IPS-NIHi7 (cell line): ENCODE measurements at regions not wholly inside any gene's neighbourhood (a gene's known extent, or its start where the extent isn't known, plus 50 kb on each side); places are given as distances from the start of the nearest gene placed in this dataset.
"Not testable (repeated sequence)": the region's sequence is repeated elsewhere in the genome, so short reads cannot be mapped to it uniquely, and the experiment has no call there.

Experiments used
- DNase-seq: peaks from one replicate; pipeline ENCODE4 v3.0.0; 2012; ENCODE audit warnings: mixed read lengths; ENCODE audit errors: extremely low spot score

GRCh38 chr12:111155521-111155920, 213.4 kb downstream of the PHETA1 start:
- no peak for DNase-seq

GRCh38 chr12:111155020-111155419, 213.9 kb downstream of the PHETA1 start:
- DNase-seq, result no peak

- peak; percentile 44 for DNase-seq
These were observed 214.6 kb downstream of the PHETA1 start for GRCh38 chr12:111154147-111154834.

- DNase-seq, result no peak
These were observed 216.3 kb downstream of the PHETA1 start for GRCh38 chr12:111152561-111152960.

- no peak for DNase-seq
These were observed 217.7 kb downstream of the PHETA1 start for GRCh38 chr12:111150921-111151840.

GRCh38 chr12:111150360-111150759, 218.5 kb downstream of the PHETA1 start:
- no peak for DNase-seq

- DNase-seq, result no peak
These were observed 219.6 kb downstream of the PHETA1 start for GRCh38 chr12:111149299-111149698.

- no peak for DNase-seq
These were observed 220.9 kb downstream of the PHETA1 start for GRCh38 chr12:111148005-111148404.

DNA sequence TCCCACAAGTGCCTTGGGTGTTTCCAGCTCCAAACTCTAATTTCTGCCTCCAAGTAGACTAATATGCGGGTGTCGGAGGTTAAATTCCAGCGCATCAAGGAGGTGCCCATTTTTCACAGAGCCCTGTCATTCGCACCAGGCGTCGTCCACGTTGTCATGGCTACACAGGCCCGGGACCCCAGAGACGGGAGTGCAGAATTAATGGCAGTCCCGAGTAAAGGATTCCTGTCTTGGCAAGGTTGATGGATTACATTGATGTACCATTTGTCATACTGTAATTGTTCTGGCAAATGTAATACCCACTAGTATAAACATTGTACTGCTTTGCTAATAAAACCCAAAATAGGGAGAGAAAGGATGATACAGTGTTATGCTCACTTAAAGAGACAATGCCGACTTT, 222.9 kb upstream of the MYL2 start:
- DNase-seq, result no peak

DNA sequence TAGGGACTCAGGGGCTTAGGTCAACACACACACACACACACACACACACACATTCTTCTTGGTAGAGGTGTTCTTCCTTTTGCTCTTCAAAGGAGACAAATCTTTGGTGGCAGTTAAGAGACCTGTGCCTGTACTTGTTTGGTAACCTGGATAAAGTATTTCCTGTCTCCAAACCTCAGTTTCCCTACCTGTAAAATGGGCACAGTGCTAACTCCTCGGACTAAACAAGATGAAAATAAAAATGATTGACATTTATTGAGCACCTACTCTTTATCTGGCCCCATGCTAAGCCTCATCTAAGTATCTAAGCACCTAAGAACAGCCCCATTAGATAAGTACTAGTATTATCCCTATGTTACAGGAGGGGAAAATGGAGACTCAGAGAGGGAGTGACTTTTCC, 220.8 kb upstream of the MYL2 start:
- DNase-seq, result no peak

DNA sequence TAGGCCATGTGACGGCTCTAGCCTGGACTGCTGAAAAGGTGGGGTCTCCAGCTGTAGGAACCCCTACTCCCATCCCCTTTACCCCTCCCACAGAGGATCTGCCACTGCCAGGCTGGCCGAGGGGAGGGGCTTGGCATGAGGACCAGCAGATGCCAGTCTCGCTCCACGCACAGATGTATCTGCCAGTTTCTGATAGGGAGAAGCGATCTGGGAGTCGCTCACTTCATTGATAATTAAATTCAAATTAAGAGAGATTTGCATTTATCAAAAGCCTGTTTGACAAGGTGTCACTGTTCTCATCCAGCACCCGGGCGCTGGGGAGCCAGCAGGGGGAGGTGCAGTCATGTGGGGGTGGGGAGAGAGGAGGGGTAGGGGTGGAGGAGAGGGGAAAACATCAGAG, 217.6 kb upstream of the MYL2 start:
- no peak for DNase-seq

DNA sequence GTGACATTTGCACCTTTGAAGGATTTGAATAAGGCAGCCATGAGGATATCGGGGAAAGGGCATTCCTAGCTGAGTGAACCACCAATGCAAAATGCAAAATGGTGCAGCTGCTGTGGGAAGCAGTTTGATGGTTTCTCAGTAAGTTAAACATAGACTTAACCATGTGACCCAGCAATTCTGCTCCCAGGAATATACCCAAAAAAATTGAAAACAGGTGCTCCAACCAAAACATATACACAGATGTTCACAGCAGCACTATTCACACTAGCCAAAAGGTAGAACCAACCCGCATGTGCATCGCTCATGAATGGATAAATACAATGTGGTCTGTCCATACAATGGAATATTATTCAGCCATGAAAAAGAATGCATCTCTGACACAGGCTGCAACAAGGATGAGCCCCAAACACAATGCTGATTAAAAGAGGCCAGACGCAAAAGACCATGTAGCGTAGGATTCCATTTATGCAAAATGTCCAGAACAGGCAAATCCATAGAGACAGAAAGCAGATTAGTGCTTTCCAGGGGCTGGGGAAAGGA, 215.0 kb upstream of the MYL2 start:
- DNase-seq, result no peak

GRCh38 chr12:111130336-111130735, 210.0 kb upstream of the MYL2 start:
- no peak for DNase-seq

- DNase-seq, result no peak
These were observed 208.9 kb upstream of the MYL2 start for GRCh38 chr12:111129149-111129767.

GRCh38 chr12:111126331-111126730, 206.0 kb upstream of the MYL2 start:
- DNase-seq, result no peak

- no peak for DNase-seq
These were observed 203.8 kb upstream of the MYL2 start for GRCh38 chr12:111124183-111124582.

- no peak for DNase-seq
These were observed 203.0 kb upstream of the MYL2 start for GRCh38 chr12:111123390-111123789.

GRCh38 chr12:111122458-111122878, 202.1 kb upstream of the MYL2 start:
- no peak for DNase-seq

DNA sequence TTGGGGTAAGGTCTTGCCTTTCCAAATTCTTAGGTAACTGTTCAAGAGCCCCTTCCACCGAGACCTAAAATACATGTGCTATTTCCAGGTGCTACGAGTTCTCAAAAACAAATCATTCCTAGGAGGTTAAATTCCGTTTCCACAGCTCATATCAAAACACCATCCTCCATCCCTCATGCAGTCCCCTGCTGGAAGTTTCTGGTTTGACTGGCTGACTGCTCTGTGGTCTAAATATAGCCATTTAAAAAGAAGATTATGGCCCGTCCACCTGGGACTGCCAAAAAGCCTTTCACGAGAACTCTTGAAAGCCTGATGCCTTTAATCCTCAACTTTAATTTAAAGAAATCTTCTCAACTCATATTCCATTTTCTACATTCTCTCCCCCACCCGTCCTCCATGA, 201.5 kb upstream of the MYL2 start:
- peak; percentile 36 for DNase-seq

DNA sequence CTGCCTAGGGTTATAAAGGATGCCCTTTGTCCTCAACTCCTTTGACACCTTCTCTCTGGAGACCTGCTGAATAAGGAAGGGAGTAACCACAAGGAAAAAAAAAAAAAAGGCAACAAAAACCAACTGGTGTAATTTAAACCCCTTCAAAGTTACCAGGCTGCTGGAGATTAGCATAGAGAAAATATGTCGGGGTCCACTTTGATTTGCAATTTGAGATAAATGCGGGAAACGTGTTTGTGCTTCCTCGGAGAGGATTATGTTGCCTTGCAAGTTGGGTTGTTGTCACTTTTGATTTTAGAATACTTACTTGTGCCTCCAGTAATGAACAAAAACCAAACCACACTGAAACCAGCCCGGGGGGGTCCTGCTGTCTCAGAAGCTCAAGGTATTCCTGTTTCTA, 200.2 kb upstream of the MYL2 start:
- no peak for DNase-seq

DNA sequence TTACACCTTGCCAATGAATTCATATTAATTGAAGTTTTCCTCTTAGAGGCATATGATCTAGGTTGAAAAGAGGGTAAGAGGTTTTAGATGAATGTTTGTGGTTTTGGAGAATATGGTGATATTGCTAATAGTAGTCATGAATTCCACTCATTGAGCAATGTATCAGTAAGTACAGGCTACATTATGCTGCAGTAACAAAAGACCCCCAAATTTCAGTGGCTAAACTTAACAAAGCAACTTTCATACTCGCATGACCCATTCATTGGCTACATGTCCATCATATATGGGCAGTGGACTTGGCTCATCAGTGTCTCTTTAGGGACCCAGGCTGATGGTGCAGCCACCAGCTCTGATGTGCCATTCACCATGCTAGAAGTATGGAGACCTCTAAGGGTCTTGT, 196.6 kb upstream of the MYL2 start:
- DNase-seq, result no peak

DNA sequence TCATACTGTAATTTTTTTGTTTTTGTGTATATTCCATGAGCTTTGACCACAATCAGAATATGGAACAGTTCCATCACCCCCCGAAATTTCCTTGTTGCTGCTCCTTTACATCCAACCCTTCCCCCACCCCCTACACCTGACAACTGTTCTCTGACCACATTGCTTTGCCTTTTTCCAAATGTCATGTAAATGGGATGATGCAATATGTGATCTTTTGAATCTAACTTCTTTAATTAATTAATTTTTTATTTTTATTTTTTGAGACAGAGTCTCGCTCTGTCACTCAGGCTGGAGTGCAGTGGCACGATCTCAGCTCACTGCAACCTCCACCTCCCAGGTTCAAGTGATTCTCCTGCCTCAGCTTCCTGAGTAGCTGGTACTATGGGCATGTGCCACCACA, 192.9 kb upstream of the MYL2 start:
- not testable (repeated sequence) for DNase-seq
